ENCODE measurements at regions not wholly inside any gene's neighbourhood (a gene's known extent, or its start where the extent isn't known, plus 50 kb on each side); places are given as distances from the start of the nearest gene placed in this dataset.
"Not testable (repeated sequence)": the region's sequence is repeated elsewhere in the genome, so short reads cannot be mapped to it uniquely, and the experiment has no call there.

GRCh38 chrX:81348388-81348787 is 146.5 kb downstream of the SH3BGRL start:
- no peak for DNase-seq

DNA sequence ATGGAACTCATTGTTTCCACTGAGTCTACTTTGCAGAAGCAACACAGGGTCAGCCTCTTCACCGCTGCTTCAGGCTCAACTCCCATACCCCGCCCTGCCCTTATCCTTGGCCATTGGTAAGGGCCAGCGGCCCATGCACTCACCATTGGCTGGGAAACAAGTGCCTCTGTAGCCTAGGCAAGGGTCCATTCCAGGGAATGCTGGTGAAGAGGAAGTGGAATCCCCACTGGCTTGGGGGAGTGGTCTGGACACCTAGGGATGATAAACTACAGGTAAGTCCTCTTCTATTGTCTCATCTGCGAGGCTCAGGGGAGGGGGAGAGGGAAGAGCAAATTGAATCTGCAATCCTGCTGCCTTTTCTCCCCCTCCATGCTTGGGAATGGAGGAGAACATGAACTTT is 153.1 kb downstream of the SH3BGRL start:
- DNase-seq: no peak

GRCh38 chrX:81355436-81355835 is 153.5 kb downstream of the SH3BGRL start:
- no peak for DNase-seq

DNA sequence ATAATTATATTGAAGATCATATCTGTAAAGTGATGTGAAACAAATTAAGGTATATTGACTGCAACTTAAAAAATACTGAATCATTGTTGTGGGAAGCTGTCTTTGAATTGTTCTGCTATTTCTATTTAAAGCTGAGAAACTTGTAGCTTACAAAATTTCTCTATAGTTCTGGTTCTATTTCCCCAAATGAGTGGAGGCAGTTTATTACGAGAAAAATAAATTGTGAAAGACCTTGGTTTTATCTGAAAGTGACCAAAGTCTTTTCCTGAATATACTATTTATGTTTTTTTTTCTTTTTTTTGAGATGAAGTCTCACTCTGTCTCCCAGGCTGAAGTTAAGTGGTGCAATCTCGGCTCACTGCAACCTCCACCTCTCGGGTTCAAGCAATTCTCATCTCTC is 165.4 kb downstream of the SH3BGRL start:
- no peak for DNase-seq

- DNase-seq: peak; percentile 1
Measured at GRCh38 chrX:81377329-81377728, 175.4 kb downstream of the SH3BGRL start.

DNA sequence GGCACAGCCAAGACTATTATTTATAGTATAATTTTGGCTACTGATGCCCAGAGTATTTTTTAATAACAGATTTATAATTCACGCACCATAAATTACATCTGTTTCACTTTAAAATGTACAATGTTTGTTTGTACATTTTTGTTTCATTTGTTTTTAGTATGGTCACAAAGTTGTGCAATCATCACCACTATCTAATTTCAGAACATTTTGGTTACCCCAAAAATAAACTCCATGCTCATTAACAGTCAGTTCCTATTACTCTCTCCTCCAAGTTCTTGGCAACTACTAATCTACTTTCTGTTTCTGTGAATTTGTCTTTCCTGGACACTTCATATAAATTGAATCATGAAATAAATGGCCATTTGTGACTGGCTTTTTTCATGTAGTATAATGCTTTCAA is 176.7 kb downstream of the SH3BGRL start:
- no peak for DNase-seq

- DNase-seq: no peak
Measured at GRCh38 chrX:81390237-81390636, 188.3 kb downstream of the SH3BGRL start.

- no peak for DNase-seq
Measured at GRCh38 chrX:81392396-81392795, 190.5 kb downstream of the SH3BGRL start.

GRCh38 chrX:81405781-81406180 is 203.9 kb downstream of the SH3BGRL start:
- no peak for DNase-seq

DNA sequence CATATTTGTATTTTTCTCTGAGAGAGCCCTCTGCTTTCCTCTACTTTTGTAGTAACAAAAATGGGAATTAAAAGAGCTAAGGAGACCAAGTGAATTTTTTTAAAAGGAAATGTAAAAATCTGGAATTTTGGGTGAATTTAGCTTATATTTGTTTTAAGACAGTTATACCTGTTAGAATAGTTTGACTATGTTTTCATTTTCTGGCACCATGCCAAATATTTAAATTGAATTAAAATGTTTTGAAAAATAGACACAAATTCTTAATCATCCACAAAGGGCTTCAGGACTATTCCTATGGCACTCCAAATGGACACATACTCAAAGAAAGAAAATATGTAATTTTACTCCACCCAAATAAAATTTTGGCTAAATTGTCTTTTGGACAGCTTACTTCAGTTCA is 209.6 kb downstream of the SH3BGRL start:
- DNase-seq: no peak

- no peak for DNase-seq
Measured at GRCh38 chrX:81412428-81412827, 210.5 kb downstream of the SH3BGRL start.

GRCh38 chrX:81412857-81413256 is 211.0 kb downstream of the SH3BGRL start:
- not testable (repeated sequence) for DNase-seq

- no peak for DNase-seq
Measured at GRCh38 chrX:81414630-81415029, 212.7 kb downstream of the SH3BGRL start.

Measured in NCI-H1105 treated with DMSO at 0.1 percent for 48 hours (cell line).